ENCODE measurements at regions not wholly inside any gene's neighbourhood (a gene's known extent, or its start where the extent isn't known, plus 50 kb on each side); places are given as distances from the start of the nearest gene placed in this dataset.

DNA sequence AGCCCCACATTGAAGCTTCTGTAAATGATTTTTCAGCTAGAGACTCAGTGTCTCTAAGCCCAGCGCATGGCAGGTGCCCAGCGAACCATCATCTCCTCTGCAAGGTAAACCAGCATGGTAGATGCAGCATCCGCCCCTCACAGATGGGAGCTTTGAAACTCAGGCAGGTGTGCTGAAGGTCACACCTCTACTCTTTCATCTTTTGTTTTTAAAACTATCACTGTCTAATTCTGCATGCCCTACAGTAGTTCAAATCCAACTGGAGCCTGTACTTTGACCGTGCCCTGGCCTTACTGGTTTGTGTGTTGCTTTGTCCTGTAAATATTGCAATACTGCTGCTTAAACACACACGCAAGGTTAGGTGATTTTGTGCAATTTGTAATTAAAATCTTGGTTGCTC is 831.1 kb downstream of the GALR1 start:
- DNase-seq: no peak

DNA sequence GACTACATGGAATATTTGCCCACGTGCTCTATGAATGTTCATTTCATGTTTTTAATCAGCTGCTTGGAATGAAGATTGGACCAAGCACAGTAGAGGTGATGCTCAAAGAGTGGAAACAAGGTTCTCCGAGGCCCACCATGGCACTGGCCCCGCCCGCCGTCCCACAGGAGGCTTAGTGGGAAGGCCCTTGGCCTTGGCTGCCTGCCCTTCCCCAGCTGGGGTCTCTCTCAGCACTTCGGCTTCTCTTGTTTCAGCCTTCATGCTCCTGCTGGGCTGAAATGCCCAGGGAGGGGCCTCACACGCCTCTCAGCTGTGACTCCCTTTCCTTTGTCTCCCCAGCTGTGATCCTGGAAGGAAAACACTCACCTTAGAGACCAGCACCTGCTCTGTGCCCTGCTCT is 833.2 kb downstream of the GALR1 start:
- no peak for DNase-seq

DNA sequence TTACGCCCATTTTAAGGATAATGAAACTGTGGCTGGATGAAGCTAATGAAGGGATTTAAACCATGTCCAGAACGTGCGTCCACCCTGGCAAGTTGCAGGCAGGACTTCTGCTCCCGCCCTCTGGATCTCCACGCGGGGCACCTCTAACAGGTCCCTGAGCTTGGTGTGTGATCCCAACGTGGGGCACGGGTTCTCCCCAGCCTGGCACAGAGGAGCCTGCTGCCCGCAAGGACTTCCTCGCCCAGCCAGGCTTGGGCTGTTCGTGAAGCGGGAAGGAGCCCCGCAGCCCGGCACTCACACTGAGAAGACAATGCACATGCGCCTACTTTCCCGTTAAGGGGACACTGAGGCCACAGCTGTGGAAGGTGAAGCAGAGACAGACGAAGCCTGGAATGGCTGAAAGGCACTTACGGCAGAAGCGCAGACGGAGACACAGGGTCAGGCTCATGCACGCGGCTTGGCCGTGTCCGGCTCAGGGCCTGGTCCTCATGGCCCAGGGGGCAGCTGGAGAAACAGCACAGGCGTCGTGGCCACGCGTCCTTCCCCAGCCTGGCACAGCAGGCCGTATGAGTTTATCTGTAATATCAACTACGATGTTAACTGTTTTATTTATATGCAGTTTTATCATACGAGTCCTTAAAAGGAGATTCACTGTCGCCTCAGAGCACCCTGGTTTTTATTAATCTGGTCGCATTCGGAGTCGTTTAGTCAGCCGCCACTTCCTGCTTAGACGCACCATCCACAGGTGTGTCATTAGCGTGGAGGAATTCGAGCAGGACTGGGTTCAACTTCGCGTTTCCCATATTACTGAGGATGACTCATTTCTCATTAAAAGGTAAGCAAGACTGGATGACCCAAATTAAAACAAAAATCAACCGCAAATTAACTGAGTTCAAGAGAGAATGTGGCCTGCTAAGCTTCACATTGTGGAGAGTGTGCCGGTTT is 835.9 kb downstream of the GALR1 start:
- no peak for DNase-seq

DNA sequence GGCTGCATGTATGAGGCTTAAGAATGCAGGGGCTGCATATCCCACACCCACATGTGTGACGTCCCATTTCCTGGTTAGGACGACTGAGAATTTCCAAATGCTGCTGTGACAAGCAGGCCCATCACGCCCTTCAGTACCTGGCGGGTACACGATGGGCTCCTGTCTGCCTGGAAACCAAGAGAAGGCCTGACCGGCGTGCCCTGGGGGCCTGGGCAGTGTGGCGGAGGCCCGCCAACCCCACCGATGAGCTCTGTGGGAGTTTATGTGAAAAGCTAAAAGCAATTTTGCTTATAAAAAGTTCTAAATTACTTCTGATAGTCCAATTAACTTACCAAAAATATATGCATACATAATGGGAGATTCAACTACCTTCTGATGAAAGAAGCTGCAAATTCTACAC is 837.3 kb downstream of the GALR1 start:
- DNase-seq: no peak

DNA sequence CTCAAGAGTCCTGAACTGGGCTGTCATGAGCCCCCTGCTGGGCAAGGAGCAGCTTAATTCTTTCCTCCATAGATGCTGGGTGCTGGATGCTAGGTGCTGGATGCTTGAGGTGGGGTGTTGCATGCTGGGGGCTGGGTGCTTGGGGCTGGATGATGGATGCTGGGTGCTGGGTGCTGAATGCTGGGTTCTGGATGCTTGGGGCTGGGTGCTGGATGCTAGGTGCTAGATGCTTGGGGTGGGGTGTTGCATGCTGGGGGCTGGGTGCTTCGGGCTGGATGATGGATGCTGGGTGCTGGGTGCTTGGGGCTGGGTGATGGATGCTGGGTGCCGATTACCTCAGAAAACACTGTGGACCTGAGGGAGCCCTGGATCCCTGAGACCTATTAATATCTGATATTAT is 837.7 kb downstream of the GALR1 start:
- DNase-seq: no peak

DNA sequence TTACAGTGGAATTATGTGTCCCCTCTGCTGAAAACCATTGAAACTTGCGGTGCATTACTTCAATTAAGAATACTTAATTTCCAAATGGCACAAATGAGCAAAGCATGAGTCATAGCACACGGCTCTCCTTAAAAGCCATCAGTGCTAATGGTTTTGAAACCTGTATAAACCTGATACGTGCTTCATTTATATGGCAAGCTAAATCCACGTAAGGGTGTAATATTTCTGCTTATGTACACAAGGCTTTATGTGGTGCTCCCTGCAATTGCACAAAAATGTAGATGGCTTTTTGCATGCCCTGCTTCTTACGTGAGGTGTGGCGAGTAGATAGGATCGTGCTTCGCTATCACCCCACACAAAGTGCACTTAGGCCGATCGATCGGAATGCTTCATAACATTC is 840.9 kb downstream of the GALR1 start:
- no peak for DNase-seq

DNA sequence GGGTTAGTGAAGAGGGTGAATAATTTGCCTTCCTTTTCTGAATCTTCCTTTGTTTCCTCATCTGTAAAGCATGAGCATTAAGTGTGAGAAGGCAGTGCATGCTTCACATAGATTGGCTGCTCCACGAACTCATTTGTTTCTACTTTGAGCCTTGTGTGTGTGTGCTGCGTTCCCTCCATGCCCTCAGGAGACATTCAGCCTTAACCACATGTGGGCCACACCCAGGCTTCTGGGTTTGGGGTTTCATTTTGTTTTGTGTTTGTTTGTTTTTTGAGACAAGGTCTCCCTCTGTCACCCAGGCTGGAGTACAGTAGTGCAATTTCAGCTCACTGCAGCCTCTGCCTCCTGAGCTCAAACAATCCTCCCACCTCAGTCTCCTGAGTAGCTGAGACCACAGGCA is 843.3 kb downstream of the GALR1 start:
- DNase-seq: no peak

DNA sequence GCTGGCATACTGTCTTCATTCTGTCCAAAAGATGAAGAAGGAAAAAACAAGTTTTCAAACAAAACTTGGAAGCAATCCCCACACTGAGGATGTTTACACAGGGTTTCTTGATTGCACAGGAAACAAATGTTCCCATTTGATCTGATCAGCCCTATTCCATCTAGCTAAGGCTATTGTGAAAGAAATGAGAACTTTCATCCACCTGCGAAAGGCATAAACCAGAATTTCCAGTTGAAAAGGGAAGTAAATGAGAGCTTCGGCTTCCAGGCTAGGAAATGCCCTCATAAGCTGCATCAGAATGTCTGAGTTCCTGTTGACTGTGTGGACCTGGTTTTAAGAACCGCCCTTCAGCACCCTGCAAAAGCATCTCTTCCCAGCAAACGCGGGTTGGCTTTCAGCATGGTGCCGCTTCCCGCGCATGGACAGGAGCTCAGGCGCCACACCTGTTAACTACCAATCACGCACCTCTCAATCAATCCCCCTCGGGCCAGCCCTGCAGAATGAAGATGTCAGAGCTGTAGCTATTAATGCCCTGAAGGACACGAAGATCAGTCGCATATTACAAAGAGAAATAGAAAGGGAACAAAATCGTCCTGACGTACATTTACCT is 850.4 kb downstream of the GALR1 start:
- DNase-seq: no peak

DNA sequence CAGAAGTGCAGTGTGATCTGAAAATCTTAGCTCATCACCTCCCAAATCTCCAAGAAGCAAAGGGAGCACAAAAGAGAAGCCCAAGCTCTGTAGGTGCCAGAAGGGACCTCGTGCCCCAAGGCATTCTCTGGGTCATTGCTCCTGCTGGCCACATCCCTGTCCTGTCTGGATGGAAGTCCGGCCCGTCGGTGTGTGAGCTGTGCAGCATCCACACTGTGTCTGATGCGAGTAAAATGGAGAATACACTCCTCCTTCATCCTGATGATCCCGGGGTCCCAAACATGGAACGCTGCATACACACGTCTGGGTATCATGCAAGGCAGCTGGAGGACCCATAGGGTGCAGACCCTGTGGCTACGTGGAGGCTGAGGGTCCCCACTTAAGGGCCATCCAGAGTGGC is 851.4 kb downstream of the GALR1 start:
- DNase-seq: no peak

DNA sequence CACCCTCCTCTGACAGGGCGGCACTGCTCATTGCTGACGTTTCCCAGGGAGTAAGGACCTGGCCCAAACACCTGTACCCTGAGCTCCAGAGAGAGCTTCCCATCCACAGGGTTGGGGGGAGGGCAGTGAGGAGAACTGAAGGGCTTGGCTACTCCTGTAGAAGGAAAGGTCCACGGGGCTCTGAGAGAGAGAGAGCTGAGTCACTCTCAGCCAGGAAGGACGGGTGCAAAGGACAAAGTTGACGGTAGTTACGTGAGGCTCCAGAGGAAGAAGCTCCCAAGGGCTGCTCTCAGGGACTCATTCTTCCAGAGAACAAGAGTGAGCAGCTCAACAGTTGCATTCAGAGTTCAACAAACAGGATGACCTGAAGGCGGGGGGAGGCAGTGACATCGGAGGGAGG is 852.5 kb downstream of the GALR1 start:
- no peak for DNase-seq

DNA sequence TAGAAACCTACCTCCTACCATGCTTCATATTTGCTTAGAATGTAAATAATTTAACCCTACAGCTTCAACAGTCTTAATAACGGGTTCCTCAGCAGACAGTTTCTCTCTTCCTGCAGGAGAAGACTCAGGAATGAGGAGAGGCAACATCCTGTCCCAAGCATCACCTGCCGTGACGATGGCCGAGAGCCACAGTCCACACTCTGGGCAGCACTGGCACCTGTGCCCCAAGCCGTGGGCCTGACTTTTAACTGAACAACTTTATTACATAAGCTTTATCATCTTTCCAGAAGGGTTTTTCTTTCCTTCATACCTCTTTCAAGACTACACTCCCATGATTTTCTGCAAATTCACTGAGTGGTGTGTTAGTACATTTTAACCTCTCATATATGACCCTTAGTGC is 856.0 kb downstream of the GALR1 start:
- DNase-seq: no peak

DNA sequence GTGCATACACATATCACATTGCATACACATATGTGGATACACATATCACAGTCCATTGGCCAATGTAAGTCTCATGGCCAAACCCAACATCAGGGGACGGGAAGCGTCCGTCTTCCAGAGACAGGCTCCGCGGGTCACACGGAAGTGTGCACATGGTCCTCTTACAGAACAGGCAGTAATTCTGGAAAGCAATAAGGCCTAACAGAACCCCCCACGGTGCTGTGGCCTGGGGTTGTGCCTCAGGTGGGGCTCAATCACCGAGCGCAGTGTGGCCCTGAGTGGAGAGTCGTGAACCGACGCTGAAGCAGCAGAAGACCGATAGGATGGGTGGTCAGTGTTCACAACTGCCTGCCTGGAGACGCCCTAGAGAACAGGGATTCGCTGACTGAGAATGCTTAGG is 857.3 kb downstream of the GALR1 start:
- DNase-seq: no peak

DNA sequence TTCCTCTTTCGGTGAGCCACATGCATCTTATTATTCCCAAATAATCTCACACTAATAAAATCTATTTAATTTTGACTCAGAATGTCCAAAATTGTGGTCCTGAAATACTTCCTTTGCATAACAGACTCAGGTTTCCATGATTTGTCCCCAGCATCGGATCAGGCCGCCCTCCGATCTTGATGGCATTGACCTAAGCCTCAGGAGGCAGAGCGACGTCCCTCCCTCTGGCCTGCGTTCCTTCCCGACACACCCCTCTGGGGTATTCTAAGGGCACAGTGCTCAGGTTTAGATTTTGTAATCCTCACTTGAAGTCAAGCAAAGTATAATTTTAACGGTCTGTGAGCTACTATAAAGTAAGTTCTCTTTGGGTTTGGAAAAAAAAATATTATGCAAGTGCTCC is 857.7 kb downstream of the GALR1 start:
- DNase-seq: no peak

DNA sequence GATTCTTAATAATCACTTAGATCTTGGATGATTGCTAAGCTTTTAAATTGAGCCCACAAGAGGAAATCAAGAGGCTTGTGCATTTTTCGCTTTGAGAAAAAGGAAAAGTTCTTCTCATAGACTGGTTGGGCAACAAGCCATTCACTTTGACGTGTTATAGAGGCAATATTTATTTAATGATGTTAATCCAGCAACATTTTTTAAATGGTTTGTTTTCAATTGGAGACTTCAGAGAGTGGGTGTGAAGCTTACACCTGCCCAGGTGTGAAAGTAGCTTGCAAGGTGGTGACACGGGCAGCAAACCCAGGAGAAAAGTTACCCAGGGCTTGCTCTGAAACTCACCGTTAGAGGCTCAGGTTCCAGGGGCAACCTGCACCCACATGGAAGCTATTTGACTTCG is 858.9 kb downstream of the GALR1 start:
- DNase-seq: no peak

DNA sequence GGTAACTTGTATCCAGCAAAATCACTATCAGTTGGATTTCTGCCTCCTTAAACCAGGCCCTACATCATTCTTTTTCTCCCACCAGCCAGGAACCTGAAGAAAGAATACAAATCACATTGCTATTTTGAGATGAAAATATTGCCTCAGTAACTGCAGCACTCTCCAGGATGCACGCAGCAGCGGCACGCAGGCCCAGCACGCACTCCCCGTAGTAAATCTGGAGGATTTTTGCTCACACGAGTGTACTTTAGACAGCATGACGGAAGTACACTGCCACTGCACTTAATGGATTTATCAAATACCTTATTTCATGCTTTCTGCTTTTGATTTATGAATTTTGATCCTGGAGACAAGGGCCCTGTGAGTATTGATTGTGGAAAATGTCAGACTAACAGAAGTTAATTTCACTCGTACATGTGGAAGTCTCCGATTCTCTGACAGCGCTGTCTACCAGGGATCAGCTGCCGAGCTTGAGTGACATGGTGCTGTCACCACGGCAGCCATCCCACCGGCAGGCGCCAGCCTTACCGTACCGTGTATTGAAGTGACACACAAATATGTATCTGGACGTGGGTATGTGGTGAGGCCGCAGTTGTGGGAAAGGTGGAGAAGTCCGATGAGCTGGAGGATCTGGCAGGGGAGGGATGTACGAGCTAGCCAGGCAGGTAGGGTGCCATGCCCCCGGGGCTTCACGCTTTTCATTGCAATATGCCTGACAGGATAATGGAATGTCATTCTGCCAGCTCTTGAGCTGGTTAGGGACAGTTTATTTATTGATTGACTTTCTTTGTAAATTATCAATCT is 863.7 kb downstream of the GALR1 start:
- DNase-seq: no peak

DNA sequence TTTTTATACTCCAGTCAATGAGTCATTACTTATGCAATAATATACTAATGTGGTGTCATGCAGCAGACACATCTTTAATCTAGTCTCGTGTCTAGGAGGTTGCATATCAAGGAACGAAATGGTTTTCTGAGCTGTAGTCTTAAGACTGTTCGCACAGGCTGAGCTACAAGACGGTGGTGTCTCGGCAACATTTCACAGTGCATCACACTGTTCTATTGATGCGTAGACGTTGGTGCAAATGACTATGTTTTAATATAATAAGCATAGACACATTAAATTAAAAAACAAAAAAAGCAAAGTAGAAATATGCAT is 864.2 kb downstream of the GALR1 start:
- no peak for DNase-seq

DNA sequence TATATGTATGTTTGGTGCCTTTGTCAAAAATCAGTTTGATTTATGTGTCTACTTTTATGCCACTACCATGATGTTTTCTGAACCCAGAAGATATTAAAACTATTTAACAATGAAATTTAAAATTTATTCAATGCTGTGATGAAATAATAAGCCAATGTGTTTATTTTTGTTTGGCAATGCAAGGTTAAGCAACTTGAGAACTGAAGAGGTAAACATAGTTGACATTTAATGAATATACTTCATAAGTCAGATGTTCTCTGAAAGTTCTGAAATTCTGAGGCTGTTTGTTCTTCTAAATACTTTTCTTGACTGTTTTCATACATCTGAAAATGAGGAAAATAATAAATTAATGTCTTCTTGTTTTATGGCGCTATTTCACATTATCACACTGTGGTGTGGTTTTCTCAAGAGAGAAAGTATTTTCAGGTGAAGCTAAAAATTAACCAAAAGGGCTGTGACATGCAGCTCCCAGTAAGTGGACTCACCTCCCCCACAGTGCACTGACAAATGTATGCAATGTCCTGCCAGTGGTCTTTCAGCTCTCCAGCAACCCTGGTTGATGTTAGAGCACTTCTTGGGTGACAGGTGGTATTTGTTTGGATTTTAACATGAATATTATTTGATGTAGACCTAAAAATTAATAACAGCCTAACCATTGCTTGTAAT is 863.6 kb upstream of the SALL3 start:
- no peak for DNase-seq

DNA sequence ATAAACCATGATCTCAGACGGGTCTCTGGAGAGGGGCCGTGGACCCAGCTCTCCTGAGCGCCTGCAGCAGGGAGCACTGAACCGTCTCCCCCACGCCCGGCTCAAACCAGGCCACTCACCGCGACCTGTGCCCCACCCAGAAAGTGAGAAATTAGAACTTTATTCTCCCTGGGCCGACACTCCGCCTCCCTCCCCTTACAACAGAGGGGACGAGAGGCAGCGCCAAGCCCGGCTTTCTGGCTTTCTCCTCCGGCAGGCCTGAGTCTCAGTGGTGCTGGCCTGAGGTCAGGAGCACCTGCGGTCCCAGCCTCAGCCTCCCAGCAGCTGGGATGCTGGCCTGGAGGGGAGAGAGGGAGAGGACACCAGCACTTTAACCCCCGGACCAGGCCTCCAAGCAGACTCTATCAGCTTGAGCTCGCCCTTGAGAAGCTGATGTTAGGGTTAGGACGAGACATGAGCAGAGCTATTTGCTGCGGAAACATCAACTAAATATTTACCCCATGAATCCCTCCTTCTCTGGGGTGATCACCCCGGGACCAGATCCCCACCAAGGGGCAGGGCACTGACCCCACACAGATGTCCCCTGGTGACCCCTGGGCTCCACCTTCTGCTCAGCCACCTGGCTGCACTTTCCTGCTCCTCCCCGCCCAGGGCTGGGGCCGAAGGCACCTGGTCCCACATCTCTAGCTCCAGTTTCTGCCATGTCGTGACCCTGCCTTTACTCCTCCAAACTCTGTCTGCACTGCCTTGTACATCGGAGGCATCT is 856.3 kb upstream of the SALL3 start:
- no peak for DNase-seq

DNA sequence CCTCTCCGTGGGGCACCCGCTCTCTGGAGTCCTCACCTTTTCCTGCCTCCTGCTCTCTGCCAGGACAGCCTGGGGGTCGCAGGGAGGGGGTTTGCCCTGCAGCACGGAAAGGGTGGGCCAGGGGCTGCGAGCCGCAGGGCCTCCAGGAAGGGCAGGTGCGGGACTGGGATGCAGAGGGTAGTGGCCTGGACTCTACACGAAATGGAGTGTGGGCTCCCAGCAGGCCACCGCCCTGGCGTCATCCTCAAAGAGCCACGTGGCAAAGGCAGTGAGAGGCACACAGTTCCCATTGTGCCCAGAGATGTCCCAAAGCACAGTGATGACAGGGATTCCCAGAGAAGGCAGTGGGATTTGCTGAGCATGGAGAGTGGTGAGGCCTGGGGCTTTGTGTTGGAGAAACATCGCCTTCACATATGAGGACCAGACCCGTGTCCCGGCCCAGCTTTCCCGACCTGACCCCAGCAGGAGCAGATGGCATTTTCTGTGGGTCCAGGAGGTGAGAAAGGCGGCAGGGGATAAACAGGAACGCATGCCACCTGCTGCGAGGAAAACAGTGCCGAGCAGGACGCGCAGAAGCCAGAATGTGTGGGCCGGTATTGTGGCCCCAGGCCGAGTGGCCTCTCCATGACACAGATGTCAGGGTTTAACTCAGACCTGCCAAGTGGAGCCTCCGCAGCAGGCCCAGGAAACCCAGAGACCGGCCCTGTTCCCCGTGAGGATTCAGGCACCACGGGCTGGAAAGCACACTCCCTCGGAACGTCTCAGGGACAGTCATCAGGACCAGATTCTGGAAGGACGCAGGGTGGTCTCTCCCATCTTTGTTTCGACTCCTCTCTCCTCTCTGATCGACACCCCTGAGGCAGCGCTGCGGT is 855.5 kb upstream of the SALL3 start:
- no peak for DNase-seq

DNA sequence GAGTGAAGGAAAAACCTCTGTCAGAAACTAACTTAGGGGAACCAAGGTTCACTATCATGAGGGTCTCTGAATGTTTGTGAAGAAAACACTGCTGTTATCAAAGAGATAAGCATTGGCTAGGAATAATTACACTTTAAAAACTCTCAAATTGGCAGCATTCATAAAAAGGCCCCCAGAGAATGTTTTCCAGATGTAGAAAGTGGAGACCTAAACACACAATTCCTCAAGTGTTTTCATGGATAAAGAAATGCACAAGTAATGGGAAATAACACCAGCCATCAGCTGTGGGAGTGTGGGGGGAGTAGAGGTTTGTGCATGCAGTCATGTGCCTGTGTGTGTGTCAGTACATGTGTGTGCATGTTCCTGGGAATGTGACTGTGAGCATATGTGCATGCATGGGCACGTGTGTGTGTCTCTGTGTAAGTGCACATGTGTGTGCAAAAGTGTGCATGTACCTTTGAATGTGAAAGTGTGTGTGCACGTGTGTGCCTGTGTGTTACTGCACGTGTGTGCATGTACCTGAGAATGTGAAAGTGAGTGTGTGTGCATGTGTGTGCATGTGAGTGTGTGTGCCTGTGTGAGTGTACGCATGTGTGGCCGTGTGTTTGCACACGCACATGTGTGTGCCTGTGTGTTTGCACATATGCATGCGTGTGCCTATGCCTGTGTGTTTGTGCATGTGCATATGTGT is 854.3 kb upstream of the SALL3 start:
- DNase-seq: no peak

DNA sequence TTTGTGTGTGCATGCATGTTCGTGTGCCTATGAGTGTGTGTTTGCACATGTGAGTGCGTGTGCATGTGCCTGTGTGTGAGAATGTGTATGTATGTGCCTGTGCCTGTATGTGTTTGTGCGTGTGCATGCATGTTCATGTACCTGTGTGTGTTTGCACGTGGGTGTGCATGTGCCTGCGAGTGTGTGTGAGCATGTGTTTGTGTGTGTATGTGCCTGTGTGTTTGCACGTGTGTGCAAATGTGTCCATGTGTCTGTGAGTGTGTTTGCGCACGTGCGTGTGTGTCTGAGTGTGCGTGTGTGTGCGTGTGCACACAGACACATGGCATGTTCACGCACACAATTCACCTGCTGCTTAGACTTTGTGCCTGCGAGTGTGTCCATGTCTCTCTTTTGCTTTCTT is 853.5 kb upstream of the SALL3 start:
- DNase-seq: no peak
